Stimulated activated CD4-positive, alpha-beta T cell treated with anti-CD3 and anti-CD28 coated beads, Interleukin-1b, Interleukin-23, amount 100 ng/mL, for 48 hours (primary cell): ENCODE measurements at regions not wholly inside any gene's neighbourhood (a gene's known extent, or its start where the extent isn't known, plus 50 kb on each side); places are given as distances from the start of the nearest gene placed in this dataset.

Experiments used
- DNase-seq: peaks from one replicate; pipeline ENCODE4 v3.0.0-alpha.2; 2020

- no peak for DNase-seq
These were observed 131.8 kb upstream of the MCTP2 start for GRCh38 chr15:94099574-94099960.

- no peak for DNase-seq
These were observed 132.3 kb upstream of the MCTP2 start for GRCh38 chr15:94098921-94099573.

GRCh38 chr15:94097552-94097951, 133.8 kb upstream of the MCTP2 start:
- DNase-seq: no peak

GRCh38 chr15:94094310-94094709, 137.1 kb upstream of the MCTP2 start:
- DNase-seq: no peak

- DNase-seq: no peak
These were observed 145.0 kb upstream of the MCTP2 start for GRCh38 chr15:94086341-94086740.

GRCh38 chr15:94083467-94084052, 147.8 kb upstream of the MCTP2 start:
- DNase-seq: no peak

GRCh38 chr15:94081829-94082228, 149.5 kb upstream of the MCTP2 start:
- DNase-seq: no peak

- DNase-seq: no peak
These were observed 150.3 kb upstream of the MCTP2 start for GRCh38 chr15:94080989-94081605.

GRCh38 chr15:94080416-94080815, 150.9 kb upstream of the MCTP2 start:
- DNase-seq: peak; percentile 2

- no peak for DNase-seq
These were observed 151.4 kb upstream of the MCTP2 start for GRCh38 chr15:94079968-94080367.

GRCh38 chr15:94079459-94079858, 151.9 kb upstream of the MCTP2 start:
- DNase-seq: no peak

GRCh38 chr15:94077938-94078337, 153.4 kb upstream of the MCTP2 start:
- no peak for DNase-seq

GRCh38 chr15:94075349-94075748, 156.0 kb upstream of the MCTP2 start:
- no peak for DNase-seq

- no peak for DNase-seq
These were observed 160.7 kb upstream of the MCTP2 start for GRCh38 chr15:94070356-94071295.

- DNase-seq: no peak
These were observed 161.5 kb upstream of the MCTP2 start for GRCh38 chr15:94069844-94070243.

- no peak for DNase-seq
These were observed 164.6 kb upstream of the MCTP2 start for GRCh38 chr15:94066811-94067210.

- no peak for DNase-seq
These were observed 165.3 kb upstream of the MCTP2 start for GRCh38 chr15:94066046-94066445.

GRCh38 chr15:94064676-94065313, 166.6 kb upstream of the MCTP2 start:
- DNase-seq: no peak

GRCh38 chr15:94061041-94061440, 170.3 kb upstream of the MCTP2 start:
- DNase-seq: no peak

GRCh38 chr15:94059013-94059587, 172.3 kb upstream of the MCTP2 start:
- no peak for DNase-seq

GRCh38 chr15:94057305-94057704, 174.1 kb upstream of the MCTP2 start:
- no peak for DNase-seq

GRCh38 chr15:94056314-94056713, 175.0 kb upstream of the MCTP2 start:
- no peak for DNase-seq

- DNase-seq: no peak
These were observed 177.7 kb upstream of the MCTP2 start for GRCh38 chr15:94053626-94054025.
